GM18519 (cell line): ENCODE measurements at regions not wholly inside any gene's neighbourhood (a gene's known extent, or its start where the extent isn't known, plus 50 kb on each side); places are given as distances from the start of the nearest gene placed in this dataset.

Source experiments
- ATAC-seq: cut with Tn5 transposase; IDR thresholded peaks from one replicate; pipeline ENCODE4 v1.9.1; 2021; ENCODE audit warnings: mild to moderate bottlenecking, moderate library complexity; ENCODE audit not compliant: unreplicated experiment, low FRiP score

DNA sequence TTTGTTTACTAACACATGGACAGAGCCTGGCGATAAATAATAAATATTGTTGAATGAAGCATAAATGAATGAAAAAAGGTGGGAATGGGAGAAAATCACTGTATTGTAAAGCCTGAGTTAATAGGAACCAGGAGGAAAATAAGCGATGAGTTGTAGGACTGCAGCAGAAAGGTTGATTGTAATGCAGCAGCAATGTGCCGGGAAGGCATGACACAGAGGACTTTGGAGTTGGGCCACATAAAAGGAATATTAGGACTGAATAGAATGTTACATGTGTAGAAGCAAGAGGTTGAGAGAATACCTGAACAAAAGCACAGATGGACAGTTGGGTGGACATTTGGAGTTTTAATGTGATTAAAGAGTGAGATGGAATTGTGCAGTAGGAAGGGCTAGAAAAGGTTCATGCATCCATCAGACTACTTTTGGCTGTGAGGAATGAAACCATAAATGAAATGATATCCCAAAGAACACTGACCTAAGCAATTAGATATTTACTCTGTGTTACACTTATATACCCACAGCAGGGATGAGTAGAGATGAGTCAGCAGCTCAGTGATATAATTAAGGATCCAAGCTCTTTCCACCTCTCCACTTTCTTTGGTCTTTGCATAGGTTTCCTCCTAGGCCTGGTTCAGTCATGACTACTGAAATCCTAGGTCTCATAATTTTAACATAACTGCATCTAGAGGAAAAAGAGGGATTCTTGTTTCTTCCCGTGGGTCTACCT lies 55.4 kb downstream of the CCER1 start:
- ATAC-seq: no peak

DNA sequence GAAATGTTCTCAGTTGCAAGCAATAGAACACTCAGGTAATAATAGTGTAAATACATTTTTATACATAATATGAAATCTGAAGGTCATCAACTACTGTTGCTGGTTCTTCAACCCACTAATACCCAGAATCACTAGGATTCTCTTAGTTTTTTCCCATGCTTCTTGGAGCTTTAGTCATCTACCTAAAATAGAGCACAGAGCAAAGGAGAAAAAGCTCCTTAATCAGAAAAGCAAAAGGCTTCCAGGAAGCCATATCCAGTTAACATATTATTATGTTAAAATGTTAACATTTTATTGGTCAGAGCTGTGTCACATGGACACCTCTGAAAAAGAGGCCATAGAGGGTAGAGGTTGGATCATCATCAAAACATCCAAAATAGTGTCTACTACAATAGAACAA lies 57.0 kb downstream of the CCER1 start:
- ATAC-seq: no peak

DNA sequence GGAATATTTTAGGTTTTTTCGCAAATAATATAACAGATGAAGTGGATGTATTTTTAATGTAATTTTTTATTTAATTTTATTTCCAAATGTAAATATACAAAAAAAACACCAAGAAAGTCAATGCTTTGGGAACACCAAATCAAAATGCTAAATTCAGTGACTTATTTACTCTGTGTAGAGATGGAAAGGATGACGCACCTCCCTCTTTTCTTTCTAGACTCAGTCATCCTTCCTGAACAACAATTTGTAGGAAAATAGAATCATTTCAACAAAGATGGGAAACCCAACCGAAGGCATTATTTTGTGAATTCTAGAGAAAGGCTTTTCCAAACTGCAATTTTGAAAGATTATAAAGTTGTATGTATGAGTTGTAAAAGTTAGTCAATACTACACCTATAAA lies 57.7 kb downstream of the CCER1 start:
- no peak for ATAC-seq

DNA sequence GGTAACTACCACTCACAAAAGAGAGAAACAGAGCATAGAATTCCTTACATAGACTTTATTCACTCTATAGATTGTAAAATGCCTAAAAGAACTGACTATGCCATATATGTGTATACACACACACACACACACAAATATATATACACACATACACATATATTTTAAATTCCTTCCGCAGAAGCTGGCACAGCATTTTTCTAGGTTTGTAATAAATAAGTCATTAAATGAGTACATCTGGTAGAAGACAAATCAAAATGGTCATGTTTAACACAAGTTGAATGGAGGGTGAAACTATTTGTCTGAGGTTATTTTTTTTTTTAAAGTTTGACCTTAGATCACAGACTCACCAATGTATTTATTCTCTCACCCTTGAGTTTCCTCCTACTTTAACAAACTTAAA lies 58.2 kb downstream of the CCER1 start:
- no peak for ATAC-seq

DNA sequence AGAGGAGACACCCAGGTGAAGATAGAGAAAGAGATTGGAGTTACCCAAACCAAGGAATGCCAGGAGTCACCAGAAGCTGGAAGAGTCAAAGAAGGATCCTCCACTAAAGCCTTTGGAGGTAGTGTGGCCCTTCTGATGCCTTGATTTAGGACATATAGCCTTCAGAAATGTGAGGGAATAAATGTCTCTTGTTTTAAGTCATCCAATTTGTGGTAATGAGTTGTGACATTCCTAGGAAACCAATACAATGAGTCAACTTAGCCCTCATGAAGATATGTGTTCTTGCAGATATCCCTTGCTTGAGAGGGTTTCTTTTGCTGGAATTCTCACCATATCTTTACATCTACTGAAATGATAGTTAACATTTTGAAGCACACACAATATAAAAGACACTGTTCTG lies 58.8 kb downstream of the CCER1 start:
- ATAC-seq: no peak

DNA sequence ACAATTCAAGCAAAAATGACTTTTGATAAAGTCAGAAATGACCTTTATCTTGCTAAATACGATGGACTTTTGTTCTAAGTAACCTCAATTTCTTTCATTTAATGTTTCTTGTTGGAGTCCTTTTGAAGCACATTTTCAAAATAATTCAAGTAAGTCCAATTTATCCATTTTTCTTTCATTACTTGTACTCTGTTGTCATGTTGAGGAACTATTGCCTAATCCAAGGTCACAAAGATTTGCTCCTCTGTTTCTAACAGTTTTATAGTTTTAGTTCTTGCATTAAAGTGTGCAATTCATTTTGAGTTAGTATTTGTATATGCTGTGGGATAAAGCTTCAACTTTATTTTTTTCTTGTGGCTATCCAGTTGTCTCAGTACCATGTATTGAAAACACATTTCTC lies 66.7 kb downstream of the CCER1 start:
- no peak for ATAC-seq

DNA sequence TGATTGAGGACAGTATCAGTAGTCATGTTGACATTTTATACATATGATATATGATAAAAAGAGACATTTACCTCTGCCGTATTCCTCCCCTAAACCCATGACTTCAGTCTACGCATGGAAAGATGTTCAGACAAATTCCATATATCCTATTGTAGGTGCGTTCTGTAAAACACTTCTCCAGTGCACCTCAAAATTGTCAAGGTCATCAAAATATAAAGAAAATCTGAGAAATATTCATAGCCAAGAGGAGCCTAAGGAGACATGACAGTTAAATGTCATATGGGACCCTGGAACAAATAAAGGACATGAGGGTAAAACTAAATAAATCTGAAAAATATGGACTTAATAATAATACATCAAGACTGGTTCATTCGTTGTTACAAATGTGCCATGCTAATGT lies 71.5 kb downstream of the CCER1 start:
- no peak for ATAC-seq

DNA sequence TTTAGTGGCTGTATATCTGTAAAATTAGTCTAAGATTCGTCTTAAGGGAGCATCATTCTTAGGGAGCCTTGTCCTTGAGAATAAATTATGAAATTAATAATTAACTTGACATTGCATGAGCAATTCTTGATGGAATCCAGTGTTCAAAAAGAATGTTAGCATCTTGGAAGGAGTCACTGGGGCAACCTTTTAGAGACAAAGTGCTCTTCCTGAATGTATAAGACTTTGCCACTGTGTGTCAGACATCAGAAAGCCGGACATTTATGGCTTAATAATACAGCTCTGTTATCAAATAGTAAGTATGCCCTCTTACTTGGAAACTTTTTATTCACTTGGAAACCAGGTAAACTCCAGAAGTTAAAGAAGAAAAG lies 83.3 kb downstream of the CCER1 start:
- ATAC-seq: no peak

DNA sequence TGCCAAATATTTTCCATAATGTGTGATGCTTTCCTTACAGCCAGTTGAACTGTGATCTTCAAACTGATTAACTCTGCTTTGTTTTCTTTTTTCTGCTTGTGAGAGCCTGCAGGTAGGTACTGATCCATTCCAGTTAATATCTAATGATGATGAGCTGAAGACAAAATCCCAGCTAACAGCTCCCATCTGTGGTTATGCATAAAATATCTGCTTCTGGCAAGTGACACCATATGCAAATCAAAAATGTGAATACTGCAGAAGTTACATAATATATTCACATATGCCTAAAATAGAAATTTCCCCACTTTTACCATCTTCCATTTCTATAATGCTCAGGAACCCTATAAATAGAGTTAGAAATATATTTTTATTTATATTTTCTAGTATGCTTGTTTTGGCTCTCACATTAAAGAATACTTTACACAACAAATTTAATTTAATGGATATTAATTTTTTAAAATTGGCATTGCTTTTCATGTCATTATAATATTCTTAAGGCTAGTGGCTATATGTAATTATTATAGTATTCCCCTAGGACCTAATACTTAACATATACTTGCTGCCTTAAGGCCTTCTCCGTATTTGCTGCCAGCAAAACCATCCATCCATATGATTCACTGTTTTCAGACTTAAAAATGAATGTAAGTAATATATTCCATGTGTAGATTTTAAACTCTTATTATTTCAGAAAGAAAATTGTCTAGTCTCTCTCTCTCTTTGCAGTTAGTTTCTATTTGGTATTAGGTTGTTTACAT lies 83.8 kb downstream of the CCER1 start:
- ATAC-seq: no peak

DNA sequence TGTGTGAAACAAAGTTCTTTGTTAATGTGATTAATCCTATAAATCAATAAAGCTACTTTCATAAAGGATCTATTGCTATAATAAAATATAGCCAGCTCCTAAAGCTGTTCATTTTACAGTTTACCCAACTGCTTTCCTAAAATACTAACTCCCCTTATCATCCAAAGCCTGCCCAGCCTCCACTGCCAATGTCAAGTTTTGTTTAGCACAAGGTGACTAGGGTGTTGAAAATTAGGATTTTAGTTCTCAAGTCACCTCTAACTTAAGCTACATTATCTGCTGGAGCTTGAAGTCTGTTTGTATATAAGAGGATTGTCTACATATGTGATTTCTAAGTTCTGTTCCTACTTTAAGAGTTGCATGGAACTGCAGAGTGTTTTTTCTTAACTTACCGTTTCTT lies 86.3 kb downstream of the CCER1 start:
- no peak for ATAC-seq

DNA sequence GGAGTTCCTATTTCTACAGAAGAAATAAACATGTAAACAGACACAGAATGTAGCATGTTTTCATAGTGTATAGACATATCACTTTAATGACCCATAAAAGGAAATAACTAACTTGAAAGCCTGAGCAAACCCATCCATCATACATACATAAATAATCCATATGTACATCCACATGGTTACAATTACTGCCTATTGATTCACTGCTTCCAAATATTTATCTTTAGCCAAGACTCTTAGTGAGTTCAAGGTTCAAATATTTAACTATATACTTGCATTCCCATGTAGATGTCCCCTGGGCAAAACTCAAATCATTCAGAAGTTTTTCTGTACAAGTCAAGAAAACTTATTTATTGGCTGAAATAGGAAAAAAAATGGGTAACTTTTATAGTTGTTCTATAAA lies 95.4 kb downstream of the CCER1 start:
- ATAC-seq: no peak

DNA sequence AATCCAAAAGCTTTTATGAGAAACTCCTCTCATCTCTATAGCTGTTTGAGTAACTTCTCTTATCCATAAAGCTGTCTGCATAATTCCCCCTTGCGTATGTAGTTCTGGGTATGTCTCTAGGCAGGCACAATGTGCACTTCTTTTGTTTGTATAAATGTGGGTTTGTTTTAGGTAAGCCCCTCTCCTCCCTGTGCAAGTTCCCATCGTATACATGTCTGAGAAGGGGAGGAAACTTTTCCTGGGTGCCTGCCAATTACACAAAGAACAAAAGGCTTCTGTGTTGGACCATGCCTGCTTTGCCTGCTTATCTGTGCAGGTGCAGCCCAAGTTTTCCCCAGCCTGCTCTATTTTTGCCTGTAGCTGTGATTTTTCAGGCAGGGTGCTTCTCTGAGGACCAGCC lies 96.7 kb downstream of the CCER1 start:
- ATAC-seq: no peak

DNA sequence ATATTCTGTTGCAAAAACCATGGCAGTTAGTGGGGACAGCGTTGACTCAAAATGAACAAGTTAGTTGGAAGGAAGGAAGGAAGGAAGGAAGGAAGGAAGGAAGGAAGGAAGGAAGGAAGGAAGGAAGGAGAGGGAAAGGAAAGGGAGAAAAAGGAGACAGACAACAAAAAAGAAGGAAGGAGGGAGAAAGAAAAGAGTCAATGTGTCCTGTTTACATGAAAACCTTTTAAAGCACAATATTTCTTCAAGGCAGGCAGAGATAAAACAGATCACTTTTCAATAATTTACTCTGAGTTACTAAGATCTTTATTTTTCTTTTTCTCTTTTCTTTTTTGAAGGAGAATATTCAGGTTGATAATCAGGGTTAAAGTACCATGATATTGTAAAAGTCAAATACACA lies 99.4 kb downstream of the CCER1 start:
- ATAC-seq: no peak

DNA sequence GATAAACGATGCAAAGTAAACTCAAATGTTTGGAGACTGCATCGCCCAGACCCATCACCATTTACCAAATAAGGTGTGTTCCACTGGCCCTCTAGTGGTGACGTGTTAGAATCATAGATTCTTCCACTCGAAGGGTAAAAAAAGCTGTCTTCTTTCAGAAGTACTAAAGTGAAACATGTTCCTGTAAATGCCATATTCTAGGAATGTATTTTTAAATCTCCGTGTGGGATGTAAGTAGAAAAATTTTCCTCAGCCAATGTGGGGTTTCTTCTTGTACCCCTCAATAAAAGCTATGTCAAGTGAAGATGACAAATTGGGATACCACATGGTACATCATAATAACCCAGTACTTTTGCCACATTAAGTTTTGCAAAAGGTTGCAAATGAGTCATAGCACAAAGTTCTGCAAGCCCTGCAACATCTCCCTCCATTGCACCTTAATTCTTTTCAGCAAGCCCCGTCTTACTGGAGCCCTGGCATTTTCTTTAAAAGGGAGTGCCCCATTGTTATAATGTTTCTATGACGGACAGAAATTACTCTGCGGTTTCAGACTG lies 100.8 kb downstream of the CCER1 start:
- peak; percentile 81 for ATAC-seq

DNA sequence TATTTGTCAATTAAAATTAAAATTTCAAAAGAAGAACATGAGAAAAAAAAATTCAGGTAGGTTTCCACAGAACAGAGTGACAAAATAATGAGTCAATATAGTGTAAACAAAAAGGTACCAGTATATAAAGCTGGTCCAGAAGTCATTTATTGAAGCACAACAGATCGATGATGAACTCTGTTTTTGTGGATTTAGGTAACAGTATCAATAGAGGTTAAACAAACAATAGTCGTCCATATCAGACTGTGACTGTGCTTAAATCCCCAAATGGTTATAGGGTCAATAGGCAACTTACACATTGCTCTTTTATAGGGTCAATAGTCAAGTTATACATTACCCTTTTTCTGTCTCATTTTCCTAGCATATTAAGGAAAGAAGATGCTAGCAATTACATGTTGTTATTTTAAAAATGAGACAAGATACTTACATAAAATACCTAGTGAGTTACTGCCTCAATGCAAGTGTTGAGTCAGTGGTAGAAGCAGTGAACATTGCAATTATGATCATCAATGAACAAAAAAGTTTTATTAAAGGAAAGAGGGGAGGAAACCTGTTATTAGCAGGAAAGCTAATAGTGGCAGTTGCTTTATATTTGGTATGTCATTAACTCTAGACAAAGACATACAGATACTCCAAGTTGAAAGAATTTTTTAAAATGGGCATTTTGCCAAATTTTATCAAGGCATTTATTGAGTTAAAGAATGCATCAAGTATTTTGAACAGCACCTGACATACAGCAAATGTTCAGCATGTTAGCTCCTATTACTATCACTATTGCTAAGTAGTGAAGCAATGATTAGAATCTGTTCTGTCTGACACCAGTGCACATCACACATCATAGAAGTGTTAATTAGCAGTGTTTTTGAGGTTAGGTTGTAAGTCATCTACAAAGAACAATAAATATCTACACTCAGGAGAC lies 102.9 kb downstream of the CCER1 start:
- no peak for ATAC-seq

DNA sequence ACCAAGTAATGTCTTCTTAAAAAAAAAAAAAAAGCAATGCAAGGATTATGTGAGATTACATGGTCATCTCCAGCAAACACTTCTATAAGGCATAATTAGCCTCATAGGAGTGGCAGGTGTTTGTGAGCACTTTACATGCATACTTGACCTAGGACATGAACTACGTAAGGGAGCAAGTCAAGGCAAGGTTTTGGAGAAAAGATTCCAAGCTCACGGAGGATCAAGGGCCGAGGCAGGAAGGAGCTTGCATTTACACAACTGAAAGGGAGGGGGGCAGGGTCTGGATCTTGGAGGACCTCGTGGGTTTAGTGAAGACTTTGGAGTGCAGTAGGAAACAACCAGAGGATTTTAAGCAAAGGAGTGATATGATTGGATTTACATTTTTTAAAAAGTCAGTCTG lies 112.5 kb downstream of the CCER1 start:
- ATAC-seq: no peak

DNA sequence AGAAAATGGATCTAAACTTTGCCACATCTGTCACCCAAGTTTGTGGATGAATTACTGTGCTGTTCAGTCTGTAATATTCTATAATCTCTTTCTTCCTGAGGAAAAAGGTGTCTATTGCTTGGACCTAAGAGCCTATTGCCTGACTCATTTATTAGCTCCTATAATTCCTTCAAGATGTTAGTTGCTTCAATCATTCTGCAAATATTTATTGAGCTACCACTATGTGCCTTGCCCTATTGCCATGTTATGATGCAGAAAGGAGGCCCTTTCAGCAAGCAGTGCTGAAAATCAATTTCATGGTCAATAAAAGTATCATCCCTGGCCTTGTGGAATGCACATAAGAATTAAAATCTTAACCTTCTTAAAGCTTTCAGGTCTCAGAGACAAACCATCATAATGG lies 113.6 kb downstream of the CCER1 start:
- no peak for ATAC-seq

DNA sequence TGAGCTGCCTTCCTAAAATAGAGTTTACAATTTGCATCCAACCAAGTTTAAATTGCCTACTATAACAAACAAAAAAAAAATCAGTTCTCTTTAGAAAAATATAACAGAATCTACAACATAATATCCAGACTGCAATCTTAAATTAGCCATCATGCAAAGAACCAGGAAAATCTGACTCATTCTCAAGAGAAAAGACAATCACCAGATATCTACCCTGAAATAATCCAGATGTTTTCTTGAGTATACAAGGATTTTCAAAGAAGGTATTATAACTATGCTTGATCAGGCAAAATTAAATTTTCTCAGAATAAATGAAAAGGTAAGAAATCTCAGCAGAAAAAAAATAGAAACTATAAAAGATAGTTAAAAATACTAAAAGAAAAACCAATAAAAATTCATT lies 115.6 kb downstream of the CCER1 start:
- ATAC-seq: no peak

DNA sequence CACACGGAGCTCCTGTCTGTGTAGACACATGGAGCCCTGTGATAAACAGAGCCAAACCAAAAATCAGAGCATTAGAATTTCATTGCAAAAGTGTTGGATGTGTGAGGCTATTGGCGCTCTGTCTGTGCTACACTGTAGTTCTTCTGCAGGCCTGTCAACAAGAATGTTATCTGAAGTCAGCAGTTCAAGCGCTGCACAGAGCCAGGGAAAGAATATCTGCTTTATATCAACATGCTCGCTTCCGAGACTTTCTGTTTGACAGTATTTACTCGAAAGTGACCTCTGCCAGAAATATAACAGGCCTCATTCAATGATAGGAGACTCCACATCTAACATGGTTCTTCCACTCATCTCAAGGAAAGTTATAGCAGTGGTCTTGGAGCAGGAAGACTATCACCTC lies 118.3 kb downstream of the CCER1 start:
- ATAC-seq: no peak

DNA sequence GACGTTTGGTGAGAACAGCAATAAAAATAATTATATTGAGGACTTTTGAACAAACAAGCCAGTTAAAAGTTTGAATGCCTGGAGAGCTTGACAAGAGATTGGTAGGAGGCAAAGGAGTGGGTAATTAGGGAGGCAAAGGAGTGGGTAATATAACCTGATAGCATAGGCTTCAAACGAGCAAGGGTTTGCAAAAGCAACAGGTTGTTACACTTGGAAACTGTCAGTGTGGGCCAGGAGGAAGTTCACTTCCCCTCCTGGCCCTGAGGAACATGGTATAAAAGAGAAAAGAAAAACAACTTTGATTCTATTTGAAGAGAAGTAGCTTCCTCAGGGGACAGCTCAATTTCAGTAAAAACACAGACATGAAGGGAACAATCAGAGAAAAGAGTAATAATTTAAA lies 121.7 kb downstream of the CCER1 start:
- no peak for ATAC-seq

DNA sequence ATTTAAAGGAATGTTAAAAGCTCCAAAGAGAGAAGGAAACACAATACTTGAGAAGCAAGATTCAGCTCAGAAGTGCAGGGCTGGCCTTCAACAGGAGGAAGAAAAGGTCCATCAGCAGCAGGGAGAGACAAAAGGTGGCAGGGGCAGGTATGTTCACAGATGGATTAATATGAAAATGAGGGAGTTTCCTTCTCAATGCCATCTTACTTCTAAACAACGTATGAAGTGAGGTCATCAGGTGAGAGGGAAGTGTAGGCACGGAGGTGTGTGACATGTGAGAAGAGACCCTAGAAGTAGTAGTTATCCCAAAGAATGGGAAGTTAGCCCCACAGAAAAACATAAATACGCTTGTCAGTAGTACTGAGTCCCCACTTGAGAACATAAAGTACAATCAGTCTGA lies 122.5 kb downstream of the CCER1 start:
- ATAC-seq: no peak
